ENCODE measurements at regions not wholly inside any gene's neighbourhood (a gene's known extent, or its start where the extent isn't known, plus 50 kb on each side); places are given as distances from the start of the nearest gene placed in this dataset.

DNA sequence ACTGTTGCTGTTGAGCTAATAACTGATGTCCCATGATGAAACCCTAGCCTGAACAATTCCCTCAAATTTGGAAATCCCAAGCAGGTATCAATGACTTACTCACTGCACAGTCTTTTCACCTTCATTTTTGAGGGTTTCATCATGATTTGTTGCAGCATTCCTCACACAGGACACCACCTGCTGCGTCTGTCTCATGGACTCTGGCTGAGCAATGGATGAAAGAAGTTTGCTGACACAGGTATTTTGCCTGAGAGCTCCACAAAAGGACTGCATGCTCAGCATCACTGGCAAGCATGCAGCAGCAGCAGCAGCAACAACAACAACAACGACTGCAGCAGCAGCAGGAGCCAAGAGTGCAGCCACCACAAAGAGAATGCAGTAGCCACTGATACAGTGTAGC lies 955.4 kb upstream of the AMELY start:
- no peak for TF ChIP-seq POLR2A (IDR thresholded peaks at IDR 0.05; ENCODE audit: low read length)
- TF ChIP-seq GATA1 (IDR thresholded peaks at IDR 0.05; ENCODE audit: low read depth, low read length), result no peak

Measured in erythroblast (primary cell).